ENCODE measurements at regions not wholly inside any gene's neighbourhood (a gene's known extent, or its start where the extent isn't known, plus 50 kb on each side); places are given as distances from the start of the nearest gene placed in this dataset.
A peak's percentile ranks its signal among the peaks of the same experiment; 100 is the strongest.

DNA sequence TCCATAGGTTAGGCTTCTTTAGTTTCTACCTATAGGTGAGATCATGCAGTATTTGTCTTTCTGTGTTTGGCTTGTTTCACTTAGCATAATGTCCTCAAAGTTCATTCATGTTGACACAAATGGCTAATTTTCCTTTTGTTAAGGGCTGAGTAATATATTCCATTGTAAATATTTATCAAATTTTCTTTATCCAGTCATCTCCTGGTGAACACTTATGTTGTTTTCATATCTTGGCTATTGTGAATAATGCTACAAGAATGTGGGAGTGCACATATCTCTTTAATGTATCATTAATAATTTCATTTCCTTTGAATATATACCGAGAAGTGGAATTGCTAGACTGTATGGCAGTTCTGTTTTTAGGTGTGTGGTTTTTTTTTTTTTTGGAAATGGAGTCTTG is 250.9 kb upstream of the SEMA6D start:
- Histone ChIP-seq H3K4me3 (replicated peaks in 1 of 3) (no peak overlapping the region), H3K9me3 (no peaks in the 10 kb centered on the region), H3K27ac (no peak overlapping the region), H3K36me3 (no peaks in the 10 kb centered on the region), H3K27me3 (no peaks in the 10 kb centered on the region), H3K4me1 (no peaks in the 10 kb centered on the region)
- intact Hi-C loops (cut with DNase I): no loop called here
- no peak for DNase-seq
- no peak for TF ChIP-seq POLR2A (IDR thresholded peaks at IDR 0.05)
- TF ChIP-seq, protein P1, sequence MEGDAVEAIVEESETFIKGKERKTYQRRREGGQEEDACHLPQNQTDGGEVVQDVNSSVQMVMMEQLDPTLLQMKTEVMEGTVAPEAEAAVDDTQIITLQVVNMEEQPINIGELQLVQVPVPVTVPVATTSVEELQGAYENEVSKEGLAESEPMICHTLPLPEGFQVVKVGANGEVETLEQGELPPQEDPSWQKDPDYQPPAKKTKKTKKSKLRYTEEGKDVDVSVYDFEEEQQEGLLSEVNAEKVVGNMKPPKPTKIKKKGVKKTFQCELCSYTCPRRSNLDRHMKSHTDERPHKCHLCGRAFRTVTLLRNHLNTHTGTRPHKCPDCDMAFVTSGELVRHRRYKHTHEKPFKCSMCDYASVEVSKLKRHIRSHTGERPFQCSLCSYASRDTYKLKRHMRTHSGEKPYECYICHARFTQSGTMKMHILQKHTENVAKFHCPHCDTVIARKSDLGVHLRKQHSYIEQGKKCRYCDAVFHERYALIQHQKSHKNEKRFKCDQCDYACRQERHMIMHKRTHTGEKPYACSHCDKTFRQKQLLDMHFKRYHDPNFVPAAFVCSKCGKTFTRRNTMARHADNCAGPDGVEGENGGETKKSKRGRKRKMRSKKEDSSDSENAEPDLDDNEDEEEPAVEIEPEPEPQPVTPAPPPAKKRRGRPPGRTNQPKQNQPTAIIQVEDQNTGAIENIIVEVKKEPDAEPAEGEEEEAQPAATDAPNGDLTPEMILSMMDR (IDR thresholded peaks at IDR 0.05): no peak
- WGBS, 2 donors: 75 to 84% methylated on average over 1 of the region's 1 CpG

DNA sequence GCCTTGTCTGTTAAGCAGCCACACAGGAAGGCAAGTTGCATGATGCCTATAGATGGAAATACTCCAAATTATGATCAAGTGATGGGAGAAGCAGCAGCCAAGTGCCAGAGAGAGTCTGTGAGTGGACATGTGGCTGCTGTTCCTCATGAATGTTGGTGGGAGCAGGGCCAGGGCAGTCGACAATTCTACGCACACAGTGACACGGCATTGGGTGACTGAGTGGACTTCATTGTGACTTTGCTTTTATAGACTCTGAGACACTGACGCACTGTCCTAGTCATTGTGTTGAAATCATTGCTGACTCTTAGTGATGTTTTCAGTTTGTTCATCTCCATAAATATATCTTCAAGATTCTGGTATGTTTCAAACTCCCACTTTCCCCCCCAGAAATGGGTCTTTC is 246.3 kb upstream of the SEMA6D start:
- Histone ChIP-seq H3K27me3 (no peaks in the 10 kb centered on the region), H3K4me1 (peaks cover 0 to 3% of the 10 kb centered on the region in 2 donors), H3K27ac (no peak overlapping the region), H3K9me3 (no peaks in the 10 kb centered on the region), H3K4me3 (replicated peaks in 1 of 3) (no peak overlapping the region), H3K36me3 (no peaks in the 10 kb centered on the region)
- no peak for DNase-seq
- WGBS, 2 donors: 61 to 76% methylated on average over 4 of the region's 4 CpGs
- intact Hi-C loops (cut with DNase I): loop anchor here (5.0 kb wide), 1 partner anchor 246 kb away; the partner anchor contains the start of gene SEMA6D
- TF ChIP-seq POLR2A (IDR thresholded peaks at IDR 0.05): no peak
- TF ChIP-seq, protein P1 (IDR thresholded peaks at IDR 0.05): no peak

DNA sequence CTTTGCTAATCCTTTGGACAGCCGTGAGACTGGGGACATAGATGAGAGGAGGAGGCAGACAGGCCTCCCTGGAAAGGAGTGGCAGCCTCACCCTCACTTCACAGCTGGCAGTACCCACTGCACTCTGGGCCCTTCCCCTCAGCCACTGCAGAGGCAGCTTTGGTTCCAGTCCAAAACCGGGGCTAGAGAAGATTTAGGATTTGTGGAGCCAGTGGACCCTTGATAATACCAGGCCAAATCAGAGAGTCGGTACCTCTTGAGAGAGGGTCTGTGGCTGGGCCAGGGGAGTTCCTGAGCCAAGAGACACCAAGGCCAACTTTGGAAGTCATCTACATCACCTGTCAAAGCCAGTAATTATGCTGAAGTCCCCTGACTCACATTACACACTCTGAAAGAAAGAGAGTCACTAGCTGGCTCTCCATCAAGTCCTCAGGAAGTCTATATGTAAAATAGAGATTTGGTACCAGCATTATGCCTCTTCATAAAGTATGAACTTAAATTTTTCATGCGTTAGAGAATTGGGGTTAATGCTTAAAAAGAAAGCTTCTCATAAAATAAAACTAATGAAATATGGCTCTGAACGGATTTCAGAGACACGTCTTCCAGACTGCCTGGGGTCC is 244.1 kb upstream of the SEMA6D start:
- Histone ChIP-seq H3K27ac (peak overlapping the region in 1 of 3 donors; percentile 20), H3K9me3 (no peaks in the 10 kb centered on the region), H3K4me1 (peaks cover 3 to 8% of the 10 kb centered on the region in 2 donors), H3K27me3 (no peaks in the 10 kb centered on the region), H3K4me3 (replicated peaks in 1 of 3) (no peak overlapping the region), H3K36me3 (no peaks in the 10 kb centered on the region)
- intact Hi-C loops (cut with DNase I): loop anchor here (5.0 kb wide), 1 partner anchor 244 kb away; the partner anchor contains the start of gene SEMA6D
- no peak for TF ChIP-seq POLR2A (IDR thresholded peaks at IDR 0.05)
- TF ChIP-seq, protein P1 (IDR thresholded peaks at IDR 0.05): no peak
- WGBS, 2 donors: 75 to 81% methylated on average over 6 of the region's 6 CpGs
- no peak for DNase-seq

DNA sequence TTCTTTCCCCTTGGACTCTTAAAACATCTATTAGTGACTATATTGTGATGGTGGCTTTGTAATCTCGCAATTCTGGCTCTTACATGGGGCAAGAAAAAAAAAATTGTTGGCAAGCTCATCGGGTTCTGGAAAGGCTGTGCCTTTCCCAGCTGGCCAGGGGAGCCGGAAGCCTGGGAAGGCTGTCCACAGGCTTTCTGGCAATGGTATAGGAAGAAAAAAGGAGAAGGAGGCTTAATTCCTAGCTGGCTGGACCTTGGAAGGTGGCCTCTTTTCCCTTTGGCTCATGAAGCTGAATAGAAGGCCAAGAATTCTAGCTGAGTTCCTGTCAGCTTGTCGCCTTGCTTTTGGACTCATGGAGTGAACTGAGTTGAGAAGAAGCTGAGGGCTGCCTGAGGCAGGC is 243.5 kb upstream of the SEMA6D start:
- intact Hi-C loops (cut with DNase I): loop anchor here (5.0 kb wide), 1 partner anchor 243 kb away; the partner anchor contains the start of gene SEMA6D
- no peaks in the 10 kb centered on the region for H3K27me3 ChIP-seq

DNA sequence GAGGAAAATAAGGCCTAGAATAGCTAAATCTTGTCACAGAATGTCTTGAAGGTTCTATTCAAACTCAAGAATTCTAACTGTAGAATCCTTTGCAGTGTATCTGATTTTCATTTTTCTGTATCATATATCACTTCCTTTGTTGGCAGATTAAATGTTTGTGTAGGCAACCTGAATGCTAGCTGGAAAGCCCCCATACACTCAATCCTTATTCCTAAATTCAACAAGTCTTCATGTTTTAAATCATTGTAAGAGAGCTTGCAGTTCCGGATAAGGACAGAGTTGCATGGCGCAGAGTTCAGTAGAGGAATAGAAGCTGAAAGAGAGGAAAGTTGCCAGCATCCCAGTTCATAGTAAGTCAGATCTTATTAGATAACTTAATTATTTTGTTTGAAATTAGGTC is 242.0 kb upstream of the SEMA6D start:
- Histone ChIP-seq H3K27ac (no peak overlapping the region), H3K4me1 (peaks cover 3 to 8% of the 10 kb centered on the region in 2 donors), H3K36me3 (no peaks in the 10 kb centered on the region), H3K4me3 (replicated peaks in 1 of 3) (no peak overlapping the region), H3K9me3 (no peaks in the 10 kb centered on the region), H3K27me3 (no peaks in the 10 kb centered on the region)
- TF ChIP-seq, protein P1 (IDR thresholded peaks at IDR 0.05): no peak
- no peak for TF ChIP-seq POLR2A (IDR thresholded peaks at IDR 0.05)
- no peak for DNase-seq
- intact Hi-C loops (cut with DNase I): no loop called here
- WGBS, 2 donors: 94 to 95% methylated on average over 2 of the region's 2 CpGs

More for the DNA sequence above, 243.5 kb upstream of the SEMA6D start:
- Histone ChIP-seq H3K9me3 (no peaks in the 10 kb centered on the region), H3K4me3 (replicated peaks in 1 of 3) (no peak overlapping the region), H3K36me3 (no peaks in the 10 kb centered on the region), H3K4me1 (peaks cover 3 to 8% of the 10 kb centered on the region in 2 donors), H3K27ac (peak overlapping the region in 1 of 3 donors; percentile 20)
- WGBS, 2 donors: 59 to 65% methylated on average over 4 of the region's 4 CpGs
- DNase-seq: peak; percentile 1 to 5
- TF ChIP-seq POLR2A (IDR thresholded peaks at IDR 0.05): no peak
- TF ChIP-seq, protein P1 (IDR thresholded peaks at IDR 0.05): no peak

Data from thyroid gland (tissue), 4 donors.